ENCODE measurements at regions not wholly inside any gene's neighbourhood (a gene's known extent, or its start where the extent isn't known, plus 50 kb on each side); places are given as distances from the start of the nearest gene placed in this dataset.

DNA sequence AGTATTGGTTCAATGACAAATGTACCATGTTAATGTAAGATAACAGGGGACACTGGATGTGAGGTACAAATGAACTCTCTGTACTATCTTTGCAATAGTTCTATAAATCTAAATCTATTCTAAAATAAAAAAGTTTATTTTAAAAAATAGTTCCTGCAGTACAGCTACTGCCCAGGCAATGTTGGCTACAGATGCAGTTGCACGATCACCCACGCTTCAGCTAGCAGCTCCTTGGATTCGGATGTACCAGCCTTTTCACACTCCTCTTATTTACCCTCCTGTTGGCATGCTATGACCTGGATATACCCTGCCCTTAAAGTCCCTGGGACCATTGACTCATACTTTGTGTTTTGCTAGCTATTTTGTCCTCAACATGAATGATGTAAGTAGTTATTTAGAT, 185.4 kb upstream of the SMARCA2 start:
- POLR2A ChIA-PET, result no interaction called here
- Histone ChIP-seq H3K4me1 (ENCODE audit: control insufficient read depth, extremely low read depth, insufficient read depth, low read length) (no peaks in the 10 kb centered on the region), H3K4me3 (replicated peaks in 1 of 3; ENCODE audit: insufficient read depth in 1 of 3, low read depth in 1 of 3, low read length in 3 of 3) (no peak overlapping the region), H4K20me1 (replicated peaks; ENCODE audit: control insufficient read depth, extremely low read depth, insufficient read depth, low read length) (no peaks in the 10 kb centered on the region), H2AFZ (ENCODE audit: low read depth, low read length) (no peak overlapping the region), H3K79me2 (ENCODE audit: control insufficient read depth, insufficient read depth, low read length) (no peaks in the 10 kb centered on the region), H3K4me2 (ENCODE audit: insufficient read depth, low read length) (no peak overlapping the region), H3K27ac (ENCODE audit: insufficient read depth, low read depth, low read length) (no peak overlapping the region), H3K27me3 (ENCODE audit: control insufficient read depth in 2 of 2, insufficient read depth in 2 of 2, low read length in 2 of 2) (no peaks in the 10 kb centered on the region), H3K9ac (replicated peaks; ENCODE audit: extremely low read depth, insufficient read depth, low read length) (no peak overlapping the region), H3K36me3 (ENCODE audit: control insufficient read depth in 2 of 2, extremely low read depth in 1 of 2, insufficient read depth in 2 of 2, low read length in 2 of 2) (no peaks in the 10 kb centered on the region), H3K9me1 (replicated peaks; ENCODE audit: control insufficient read depth, extremely low read depth, insufficient read depth, low read length) (no peaks in the 10 kb centered on the region), H3K9me3 (replicated peaks; ENCODE audit: control insufficient read depth, insufficient read depth, low read length) (no peaks in the 10 kb centered on the region)
- TF ChIP-seq POLR2A (IDR thresholded peaks at IDR 0.05; ENCODE audit: low read depth, low read length), result no peak
- no peak for TF ChIP-seq GATA2 (IDR thresholded peaks at IDR 0.05; ENCODE audit: insufficient read depth, insufficient read length, low read depth, low read length)
- TF ChIP-seq CTCF (IDR thresholded peaks at IDR 0.05; ENCODE audit: extremely low read depth in 1 of 2, insufficient read depth in 1 of 2, low read depth in 1 of 2, low read length in 2 of 2), result no peak
- TF ChIP-seq FOS (IDR thresholded peaks at IDR 0.05; ENCODE audit: borderline replicate concordance, insufficient read depth, low read length), result no peak
- intact Hi-C loops (cut with micrococcal nuclease) (no loop called here), dilution Hi-C loops (cut with MboI; ENCODE audit: extremely low pct_ligation_motif_present, low sequenced_read_pairs) (no loop called here)
- DNase-seq (ENCODE audit: low read depth, low spot score), result no peak
- CTCF ChIA-PET, result no interaction called here
- no TSS peak for BruUV-seq (replicated peaks)
- FAIRE-seq, result no peak

GRCh38 chr9:1832960-1833359, 182.2 kb upstream of the SMARCA2 start:
- no peaks in the 10 kb centered on the region for H3K4me1 ChIP-seq (ENCODE audit: control insufficient read depth, extremely low read depth, insufficient read depth, low read length)

More at GRCh38 chr9:1832960-1833359, 182.2 kb upstream of the SMARCA2 start:
- no peak for TF ChIP-seq EZH2 (IDR thresholded peaks at IDR 0.05; ENCODE audit: borderline replicate concordance, low read depth, low read length, severe bottlenecking)
- no peak for TF ChIP-seq CTCF (IDR thresholded peaks at IDR 0.05; ENCODE audit: extremely low read depth in 1 of 2, insufficient read depth in 1 of 2, low read depth in 1 of 2, low read length in 2 of 2)
- TF ChIP-seq POLR2A (IDR thresholded peaks at IDR 0.05; ENCODE audit: low read depth, low read length), result no peak
- no peak for TF ChIP-seq POLR2AphosphoS5 (IDR thresholded peaks at IDR 0.05; ENCODE audit: insufficient read depth, low read depth, low read length)
- no peak for TF ChIP-seq MYC (IDR thresholded peaks at IDR 0.05; ENCODE audit: low read depth, low read length)
- no peak for TF ChIP-seq GATA2 (IDR thresholded peaks at IDR 0.05; ENCODE audit: insufficient read depth, insufficient read length, low read depth, low read length)
- no peak for TF ChIP-seq FOS (IDR thresholded peaks at IDR 0.05; ENCODE audit: borderline replicate concordance, insufficient read depth, low read length)
- TF ChIP-seq JUN (IDR thresholded peaks at IDR 0.05; ENCODE audit: borderline replicate concordance, insufficient read depth, insufficient read length, low read depth), result no peak
- no peak for TF ChIP-seq MAX (IDR thresholded peaks at IDR 0.05; ENCODE audit: insufficient read depth, insufficient read length)
- ChIA-PET POLR2A (no interaction called here), CTCF (no interaction called here)
- Histone ChIP-seq H3K4me3 (replicated peaks in 1 of 3; ENCODE audit: insufficient read depth in 1 of 3, low read depth in 1 of 3, low read length in 3 of 3) (no peak overlapping the region), H3K79me2 (ENCODE audit: control insufficient read depth, insufficient read depth, low read length) (no peaks in the 10 kb centered on the region), H4K20me1 (replicated peaks; ENCODE audit: control insufficient read depth, extremely low read depth, insufficient read depth, low read length) (no peaks in the 10 kb centered on the region), H3K27me3 (ENCODE audit: control insufficient read depth in 2 of 2, insufficient read depth in 2 of 2, low read length in 2 of 2) (no peaks in the 10 kb centered on the region), H3K9me1 (replicated peaks; ENCODE audit: control insufficient read depth, extremely low read depth, insufficient read depth, low read length) (no peaks in the 10 kb centered on the region), H2AFZ (ENCODE audit: low read depth, low read length) (no peak overlapping the region), H3K36me3 (ENCODE audit: control insufficient read depth in 2 of 2, extremely low read depth in 1 of 2, insufficient read depth in 2 of 2, low read length in 2 of 2) (no peaks in the 10 kb centered on the region), H3K9me3 (replicated peaks; ENCODE audit: control insufficient read depth, insufficient read depth, low read length) (no peaks in the 10 kb centered on the region), H3K4me2 (ENCODE audit: insufficient read depth, low read length) (no peak overlapping the region), H3K27ac (ENCODE audit: insufficient read depth, low read depth, low read length) (no peak overlapping the region), H3K9ac (replicated peaks; ENCODE audit: extremely low read depth, insufficient read depth, low read length) (no peak overlapping the region)
- dilution Hi-C loops (cut with MboI; ENCODE audit: extremely low pct_ligation_motif_present, low sequenced_read_pairs) (no loop called here), intact Hi-C loops (cut with micrococcal nuclease) (no loop called here)
- no peak for DNase-seq (ENCODE audit: low read depth, low spot score)
- no TSS peak for BruUV-seq (replicated peaks)
- FAIRE-seq, result no peak

Measured in endothelial cell of umbilical vein (primary cell).